Duodenal mucosa (tissue), 2 donors: ENCODE measurements at regions not wholly inside any gene's neighbourhood (a gene's known extent, or its start where the extent isn't known, plus 50 kb on each side); places are given as distances from the start of the nearest gene placed in this dataset.

Experiments used
- H3K27ac ChIP-seq: one replicate; pipeline ENCODE4 v1.7.0; 2013; ENCODE audit warnings: low read depth, low read length
- H3K27me3 ChIP-seq, 2 donors: one replicate each; pipeline ENCODE4 v1.7.0; 2013; ENCODE audit warnings: low read length in 2 of 2, control low read depth in 1 of 2; ENCODE audit not compliant: insufficient read depth in 2 of 2, control insufficient read depth in 1 of 2
- H3K36me3 ChIP-seq, 2 donors: one replicate each; pipeline ENCODE4 v1.7.0; 2013; ENCODE audit warnings: low read length in 2 of 2, control low read depth in 1 of 2; ENCODE audit not compliant: insufficient read depth in 2 of 2, control insufficient read depth in 1 of 2
- H3K4me1 ChIP-seq, 2 donors: one replicate each; pipeline ENCODE4 v1.7.0; 2013; ENCODE audit warnings: low read length in 2 of 2, control low read depth in 1 of 2; ENCODE audit not compliant: insufficient read depth in 2 of 2, control insufficient read depth in 1 of 2
- H3K4me3 ChIP-seq, 2 donors: one replicate each; pipeline ENCODE4 v1.7.0; 2013; ENCODE audit warnings: low read length in 2 of 2, low read depth in 1 of 2
- H3K9ac ChIP-seq, 2 donors: one replicate each; pipeline ENCODE4 v1.7.0; 2013; ENCODE audit warnings: low read length in 2 of 2, low read depth in 1 of 2
- H3K9me3 ChIP-seq, 2 donors: one replicate each; pipeline ENCODE4 v1.7.0; 2013; ENCODE audit warnings: low read length in 2 of 2, control low read depth in 1 of 2; ENCODE audit not compliant: control insufficient read depth in 1 of 2

GRCh38 chr2:156691014-156691413, 254.8 kb downstream of the GPD2 start:
- no peaks in the 10 kb centered on the region for H3K4me1 ChIP-seq
- no peaks in the 10 kb centered on the region for H3K9me3 ChIP-seq
- no peaks in the 10 kb centered on the region for H3K27me3 ChIP-seq
- no peak overlapping the region for H3K9ac ChIP-seq
- H3K36me3 ChIP-seq: no peaks in the 10 kb centered on the region
- no peak overlapping the region for H3K27ac ChIP-seq
- H3K4me3 ChIP-seq: no peak overlapping the region

GRCh38 chr2:156695020-156695419, 258.8 kb downstream of the GPD2 start:
- Histone ChIP-seq H3K4me1 (no peaks in the 10 kb centered on the region), H3K27ac (no peak overlapping the region), H3K4me3 (no peak overlapping the region), H3K9me3 (no peaks in the 10 kb centered on the region), H3K27me3 (no peaks in the 10 kb centered on the region), H3K9ac (no peak overlapping the region), H3K36me3 (no peaks in the 10 kb centered on the region)

GRCh38 chr2:156695595-156695994, 259.4 kb downstream of the GPD2 start:
- H3K27ac ChIP-seq: no peak overlapping the region
- no peaks in the 10 kb centered on the region for H3K9me3 ChIP-seq
- no peaks in the 10 kb centered on the region for H3K27me3 ChIP-seq
- H3K36me3 ChIP-seq: no peaks in the 10 kb centered on the region
- no peak overlapping the region for H3K4me3 ChIP-seq
- H3K9ac ChIP-seq: no peak overlapping the region
- H3K4me1 ChIP-seq: no peaks in the 10 kb centered on the region

GRCh38 chr2:156697906-156698305, 261.7 kb downstream of the GPD2 start:
- no peak overlapping the region for H3K4me3 ChIP-seq
- H3K36me3 ChIP-seq: no peaks in the 10 kb centered on the region
- no peak overlapping the region for H3K9ac ChIP-seq
- H3K27me3 ChIP-seq: no peaks in the 10 kb centered on the region
- no peaks in the 10 kb centered on the region for H3K9me3 ChIP-seq
- no peak overlapping the region for H3K27ac ChIP-seq
- no peaks in the 10 kb centered on the region for H3K4me1 ChIP-seq

GRCh38 chr2:156700681-156701080, 264.5 kb downstream of the GPD2 start:
- no peaks in the 10 kb centered on the region for H3K9me3 ChIP-seq
- H3K36me3 ChIP-seq: no peaks in the 10 kb centered on the region
- H3K4me3 ChIP-seq: no peak overlapping the region
- H3K27me3 ChIP-seq: no peaks in the 10 kb centered on the region
- no peak overlapping the region for H3K9ac ChIP-seq
- H3K27ac ChIP-seq: no peak overlapping the region
- H3K4me1 ChIP-seq: no peaks in the 10 kb centered on the region

- no peaks in the 10 kb centered on the region for H3K9me3 ChIP-seq
- H3K27ac ChIP-seq: no peak overlapping the region
- H3K4me3 ChIP-seq: no peak overlapping the region
- no peak overlapping the region for H3K9ac ChIP-seq
- H3K27me3 ChIP-seq: no peaks in the 10 kb centered on the region
- no peaks in the 10 kb centered on the region for H3K4me1 ChIP-seq
- H3K36me3 ChIP-seq: no peaks in the 10 kb centered on the region
Measured at GRCh38 chr2:156702541-156702940, 266.4 kb downstream of the GPD2 start.

- Histone ChIP-seq H3K4me1 (no peaks in the 10 kb centered on the region), H3K27ac (no peak overlapping the region), H3K27me3 (no peaks in the 10 kb centered on the region), H3K4me3 (no peak overlapping the region), H3K9me3 (no peaks in the 10 kb centered on the region), H3K9ac (no peak overlapping the region), H3K36me3 (no peaks in the 10 kb centered on the region)
Measured at GRCh38 chr2:156703642-156704041, 267.5 kb downstream of the GPD2 start.

GRCh38 chr2:156704132-156704531, 268.0 kb downstream of the GPD2 start:
- H3K36me3 ChIP-seq: no peaks in the 10 kb centered on the region
- no peak overlapping the region for H3K9ac ChIP-seq
- H3K9me3 ChIP-seq: no peaks in the 10 kb centered on the region
- H3K27ac ChIP-seq: no peak overlapping the region
- no peak overlapping the region for H3K4me3 ChIP-seq
- H3K27me3 ChIP-seq: no peaks in the 10 kb centered on the region
- H3K4me1 ChIP-seq: no peaks in the 10 kb centered on the region

GRCh38 chr2:156704617-156705016, 268.4 kb downstream of the GPD2 start:
- H3K4me3 ChIP-seq: no peak overlapping the region
- H3K9me3 ChIP-seq: no peaks in the 10 kb centered on the region
- H3K27me3 ChIP-seq: no peaks in the 10 kb centered on the region
- no peak overlapping the region for H3K27ac ChIP-seq
- no peaks in the 10 kb centered on the region for H3K36me3 ChIP-seq
- no peak overlapping the region for H3K9ac ChIP-seq
- H3K4me1 ChIP-seq: no peaks in the 10 kb centered on the region

GRCh38 chr2:156706576-156706975, 270.4 kb downstream of the GPD2 start:
- no peak overlapping the region for H3K4me3 ChIP-seq
- H3K27ac ChIP-seq: no peak overlapping the region
- H3K9me3 ChIP-seq: no peaks in the 10 kb centered on the region
- no peaks in the 10 kb centered on the region for H3K27me3 ChIP-seq
- H3K9ac ChIP-seq: no peak overlapping the region
- H3K36me3 ChIP-seq: no peaks in the 10 kb centered on the region
- H3K4me1 ChIP-seq: no peaks in the 10 kb centered on the region

GRCh38 chr2:156708051-156708450, 271.9 kb downstream of the GPD2 start:
- no peak overlapping the region for H3K9ac ChIP-seq
- H3K27me3 ChIP-seq: no peaks in the 10 kb centered on the region
- H3K36me3 ChIP-seq: no peaks in the 10 kb centered on the region
- H3K4me1 ChIP-seq: no peaks in the 10 kb centered on the region
- H3K4me3 ChIP-seq: no peak overlapping the region
- no peak overlapping the region for H3K27ac ChIP-seq
- H3K9me3 ChIP-seq: no peaks in the 10 kb centered on the region
